ENCODE measurements at regions not wholly inside any gene's neighbourhood (a gene's known extent, or its start where the extent isn't known, plus 50 kb on each side); places are given as distances from the start of the nearest gene placed in this dataset.

- TF ChIP-seq JUN (IDR thresholded peaks at IDR 0.05; ENCODE audit: borderline replicate concordance, insufficient read depth, insufficient read length, low read depth) (no peak), POLR2A (IDR thresholded peaks at IDR 0.05; ENCODE audit: low read depth, low read length) (no peak), POLR2AphosphoS5 (IDR thresholded peaks at IDR 0.05; ENCODE audit: insufficient read depth, low read depth, low read length) (no peak)
- TF ChIP-seq, protein P1, sequence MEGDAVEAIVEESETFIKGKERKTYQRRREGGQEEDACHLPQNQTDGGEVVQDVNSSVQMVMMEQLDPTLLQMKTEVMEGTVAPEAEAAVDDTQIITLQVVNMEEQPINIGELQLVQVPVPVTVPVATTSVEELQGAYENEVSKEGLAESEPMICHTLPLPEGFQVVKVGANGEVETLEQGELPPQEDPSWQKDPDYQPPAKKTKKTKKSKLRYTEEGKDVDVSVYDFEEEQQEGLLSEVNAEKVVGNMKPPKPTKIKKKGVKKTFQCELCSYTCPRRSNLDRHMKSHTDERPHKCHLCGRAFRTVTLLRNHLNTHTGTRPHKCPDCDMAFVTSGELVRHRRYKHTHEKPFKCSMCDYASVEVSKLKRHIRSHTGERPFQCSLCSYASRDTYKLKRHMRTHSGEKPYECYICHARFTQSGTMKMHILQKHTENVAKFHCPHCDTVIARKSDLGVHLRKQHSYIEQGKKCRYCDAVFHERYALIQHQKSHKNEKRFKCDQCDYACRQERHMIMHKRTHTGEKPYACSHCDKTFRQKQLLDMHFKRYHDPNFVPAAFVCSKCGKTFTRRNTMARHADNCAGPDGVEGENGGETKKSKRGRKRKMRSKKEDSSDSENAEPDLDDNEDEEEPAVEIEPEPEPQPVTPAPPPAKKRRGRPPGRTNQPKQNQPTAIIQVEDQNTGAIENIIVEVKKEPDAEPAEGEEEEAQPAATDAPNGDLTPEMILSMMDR (IDR thresholded peaks at IDR 0.05; ENCODE audit: extremely low read depth in 1 of 2, insufficient read depth in 1 of 2, low read depth in 1 of 2, low read length in 2 of 2), result no peak
- TF ChIP-seq, protein P2, sequence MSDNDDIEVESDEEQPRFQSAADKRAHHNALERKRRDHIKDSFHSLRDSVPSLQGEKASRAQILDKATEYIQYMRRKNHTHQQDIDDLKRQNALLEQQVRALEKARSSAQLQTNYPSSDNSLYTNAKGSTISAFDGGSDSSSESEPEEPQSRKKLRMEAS (IDR thresholded peaks at IDR 0.05; ENCODE audit: insufficient read depth, insufficient read length), result no peak
Measured at GRCh38 chr11:42444406-42444805, 867.4 kb upstream of the API5 start.

Data from endothelial cell of umbilical vein (primary cell).